AG10803 (cell line): ENCODE measurements at regions not wholly inside any gene's neighbourhood (a gene's known extent, or its start where the extent isn't known, plus 50 kb on each side); places are given as distances from the start of the nearest gene placed in this dataset.
"Not testable (repeated sequence)": the region's sequence is repeated elsewhere in the genome, so short reads cannot be mapped to it uniquely, and the experiment has no call there.

Source experiments
- DNase-seq: peaks from one replicate; pipeline ENCODE4 v3.0.0; 2010; ENCODE audit warnings: low read depth
- H3K4me3 ChIP-seq: 2 replicates; pipeline ENCODE4 v1.5.1; 2011; ENCODE audit warnings: mild to moderate bottlenecking, low read length, control low read depth
- CTCF ChIP-seq: conservative IDR thresholded peaks from 2 replicates; pipeline ENCODE4 v1.5.1; 2011; ENCODE audit warnings: mild to moderate bottlenecking, low read length, control low read depth, inconsistent platforms

GRCh38 chr1:10878469-10878868 is 82.0 kb upstream of the CASZ1 start:
- no peak for TF ChIP-seq CTCF
- no peak for DNase-seq
- H3K4me3 ChIP-seq: no peak overlapping the region

GRCh38 chr1:10880063-10880462 is 83.6 kb upstream of the CASZ1 start:
- H3K4me3 ChIP-seq: no peak overlapping the region
- TF ChIP-seq CTCF: no peak
- no peak for DNase-seq

- no peak for DNase-seq
- no peak overlapping the region for H3K4me3 ChIP-seq
- no peak for TF ChIP-seq CTCF
Observed at GRCh38 chr1:10881046-10881445, 84.6 kb upstream of the CASZ1 start.

GRCh38 chr1:10882069-10882468 is 85.6 kb upstream of the CASZ1 start:
- H3K4me3 ChIP-seq: no peak overlapping the region

GRCh38 chr1:10887032-10887431 is 90.6 kb upstream of the CASZ1 start:
- H3K4me3 ChIP-seq, DNase-seq: not testable (repeated sequence)

More at GRCh38 chr1:10882069-10882468, 85.6 kb upstream of the CASZ1 start:
- no peak for TF ChIP-seq CTCF
- DNase-seq: no peak

- no peak for DNase-seq
- TF ChIP-seq CTCF: no peak
- no peak overlapping the region for H3K4me3 ChIP-seq
Observed at GRCh38 chr1:10888291-10888690, 91.8 kb upstream of the CASZ1 start.

- no peak for DNase-seq
- no peak for TF ChIP-seq CTCF
- no peak overlapping the region for H3K4me3 ChIP-seq
Observed at GRCh38 chr1:10888791-10889649, 92.6 kb upstream of the CASZ1 start.
